ENCODE measurements at regions not wholly inside any gene's neighbourhood (a gene's known extent, or its start where the extent isn't known, plus 50 kb on each side); places are given as distances from the start of the nearest gene placed in this dataset.

DNA sequence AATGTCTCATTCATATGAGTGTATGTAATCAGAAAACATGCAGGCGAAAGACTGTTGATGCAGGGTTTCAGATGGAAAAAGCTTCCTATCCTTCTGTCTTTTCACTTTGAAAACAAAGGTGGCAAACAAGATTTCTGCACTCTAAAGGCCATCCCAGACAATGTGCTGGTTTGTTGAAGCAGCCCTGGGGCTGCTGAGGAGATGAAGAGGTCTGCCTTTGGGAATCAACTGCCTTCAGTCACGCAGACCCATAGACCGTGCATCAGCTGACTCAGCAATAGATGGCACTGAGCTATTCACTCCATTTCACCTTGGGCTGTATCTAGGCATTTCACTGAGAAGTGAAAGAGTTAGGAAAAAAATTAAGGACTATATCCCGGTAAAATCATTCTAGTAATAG lies 60.5 kb upstream of the C5orf46 start:
- no peak overlapping the region for H3K4me3 ChIP-seq
- no peak overlapping the region for H3K27ac ChIP-seq
- no peaks in the 10 kb centered on the region for H3K36me3 ChIP-seq
- H3K27me3 ChIP-seq (replicated peaks in 1 of 7): no peaks in the 10 kb centered on the region
- 81 to 93% (median 88%) methylated on average over 4 of the region's 4 CpGs for WGBS, 5 donors
- TF ChIP-seq POLR2A (IDR thresholded peaks at IDR 0.05): no peak
- no peak for DNase-seq
- intact Hi-C loops (cut with DNase I; ENCODE audit: low total_unique reads): no loop called here
- peaks cover 0 to 6% (median 0%) of the 10 kb centered on the region in 6 donors for H3K4me1 ChIP-seq
- no peaks in the 10 kb centered on the region for H3K9me3 ChIP-seq

DNA sequence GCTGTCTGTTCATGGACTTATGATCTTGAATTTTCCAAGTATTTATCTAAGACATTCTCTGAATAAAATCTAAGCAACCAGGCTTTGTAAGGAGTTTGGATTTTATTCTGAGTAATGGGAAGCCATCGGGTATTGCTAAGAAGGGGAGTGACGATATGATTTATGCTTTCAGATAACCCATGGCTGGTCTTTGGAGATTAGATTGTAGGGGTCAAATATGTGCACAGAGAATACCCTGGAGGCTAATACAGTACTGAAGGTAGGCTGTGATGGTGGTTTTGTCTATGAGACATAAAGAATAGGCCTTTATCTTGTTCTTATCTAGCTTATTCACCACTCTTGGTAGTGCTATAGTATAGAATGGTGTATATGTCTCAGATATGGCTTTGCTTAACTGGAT lies 60.0 kb upstream of the C5orf46 start:
- no peaks in the 10 kb centered on the region for H3K36me3 ChIP-seq

DNA sequence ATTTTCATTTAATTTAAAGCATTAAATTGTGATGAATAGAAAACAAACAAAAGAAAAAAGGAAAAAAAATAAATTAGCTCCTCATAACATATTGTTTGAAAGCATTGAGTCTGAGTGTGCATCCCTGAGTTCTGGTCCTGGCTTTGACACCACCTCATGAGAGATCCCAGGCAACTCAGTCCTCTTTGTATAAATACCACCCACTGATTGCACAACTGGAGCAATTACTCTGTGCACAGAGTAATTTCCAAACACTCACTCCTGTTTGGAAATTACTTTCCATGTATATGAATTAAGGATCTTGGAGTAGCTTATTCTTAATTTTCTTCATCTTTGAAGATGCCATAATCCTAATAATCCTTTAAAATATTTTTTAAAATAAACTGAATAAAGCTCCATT lies 59.4 kb upstream of the C5orf46 start:
- DNase-seq: no peak
- TF ChIP-seq POLR2AphosphoS5 (IDR thresholded peaks at IDR 0.05) (no peak), POLR2A (IDR thresholded peaks at IDR 0.05) (no peak)
- TF ChIP-seq, protein P1, sequence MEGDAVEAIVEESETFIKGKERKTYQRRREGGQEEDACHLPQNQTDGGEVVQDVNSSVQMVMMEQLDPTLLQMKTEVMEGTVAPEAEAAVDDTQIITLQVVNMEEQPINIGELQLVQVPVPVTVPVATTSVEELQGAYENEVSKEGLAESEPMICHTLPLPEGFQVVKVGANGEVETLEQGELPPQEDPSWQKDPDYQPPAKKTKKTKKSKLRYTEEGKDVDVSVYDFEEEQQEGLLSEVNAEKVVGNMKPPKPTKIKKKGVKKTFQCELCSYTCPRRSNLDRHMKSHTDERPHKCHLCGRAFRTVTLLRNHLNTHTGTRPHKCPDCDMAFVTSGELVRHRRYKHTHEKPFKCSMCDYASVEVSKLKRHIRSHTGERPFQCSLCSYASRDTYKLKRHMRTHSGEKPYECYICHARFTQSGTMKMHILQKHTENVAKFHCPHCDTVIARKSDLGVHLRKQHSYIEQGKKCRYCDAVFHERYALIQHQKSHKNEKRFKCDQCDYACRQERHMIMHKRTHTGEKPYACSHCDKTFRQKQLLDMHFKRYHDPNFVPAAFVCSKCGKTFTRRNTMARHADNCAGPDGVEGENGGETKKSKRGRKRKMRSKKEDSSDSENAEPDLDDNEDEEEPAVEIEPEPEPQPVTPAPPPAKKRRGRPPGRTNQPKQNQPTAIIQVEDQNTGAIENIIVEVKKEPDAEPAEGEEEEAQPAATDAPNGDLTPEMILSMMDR (IDR thresholded peaks at IDR 0.05 in 8 of 11, conservative IDR thresholded peaks at IDR 0.05 in 3 of 11): no peak
- Histone ChIP-seq H3K27me3 (replicated peaks in 1 of 7) (no peaks in the 10 kb centered on the region), H3K4me3 (no peak overlapping the region), H3K4me1 (peaks cover 0 to 6% (median 0%) of the 10 kb centered on the region in 6 donors), H3K36me3 (no peaks in the 10 kb centered on the region), H3K9me3 (no peaks in the 10 kb centered on the region), H3K27ac (no peak overlapping the region)
- intact Hi-C loops (cut with DNase I; ENCODE audit: low total_unique reads): no loop called here

More for the DNA sequence above, 60.0 kb upstream of the C5orf46 start:
- Histone ChIP-seq H3K4me3 (no peak overlapping the region), H3K4me1 (peaks cover 0 to 6% (median 0%) of the 10 kb centered on the region in 6 donors), H3K27ac (no peak overlapping the region), H3K9me3 (no peaks in the 10 kb centered on the region), H3K27me3 (replicated peaks in 1 of 7) (no peaks in the 10 kb centered on the region)
- TF ChIP-seq, protein P1 (IDR thresholded peaks at IDR 0.05 in 8 of 11, conservative IDR thresholded peaks at IDR 0.05 in 3 of 11): no peak
- no peak for TF ChIP-seq POLR2A (IDR thresholded peaks at IDR 0.05)
- no peak for TF ChIP-seq POLR2AphosphoS5 (IDR thresholded peaks at IDR 0.05)
- intact Hi-C loops (cut with DNase I; ENCODE audit: low total_unique reads): no loop called here
- 63 to 83% (median 80%) methylated on average over 2 of the region's 2 CpGs for WGBS, 5 donors
- DNase-seq: no peak

DNA sequence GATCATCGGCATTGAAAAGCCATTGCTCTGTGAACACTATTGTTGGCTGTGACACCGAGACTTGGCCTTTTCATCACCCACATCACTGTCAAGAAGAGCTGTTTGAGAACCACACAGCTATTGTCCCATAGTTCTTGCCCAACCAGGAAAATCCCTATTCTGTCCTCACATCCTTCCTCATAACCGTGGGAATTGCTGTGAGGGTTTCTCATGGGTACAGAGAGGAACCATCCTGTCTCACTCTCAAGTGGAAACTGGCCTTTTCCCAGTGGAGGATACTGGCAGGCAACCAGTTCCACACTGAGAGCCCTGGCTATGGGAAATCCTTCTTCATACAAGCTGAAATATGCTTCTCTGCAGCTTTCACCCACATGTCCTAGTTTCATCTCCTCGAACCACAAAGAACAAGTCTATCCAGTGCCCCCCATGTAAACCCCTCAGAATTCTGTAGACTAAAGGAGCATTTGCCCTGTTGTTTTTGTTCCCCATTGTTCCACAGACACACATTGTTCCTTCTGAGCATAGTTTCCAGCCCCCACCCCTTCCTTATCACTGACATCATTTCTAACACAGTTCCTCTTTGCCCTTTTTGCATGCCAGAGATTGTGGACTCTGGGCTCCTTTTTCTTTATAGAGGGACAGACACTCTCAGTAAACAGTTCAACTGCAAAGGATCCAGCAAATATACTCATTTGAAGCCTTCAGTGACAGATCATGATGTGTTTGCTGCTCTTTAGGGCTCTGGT lies 57.8 kb upstream of the C5orf46 start:
- no peaks in the 10 kb centered on the region for H3K27me3 ChIP-seq (replicated peaks in 1 of 7)
- no peak overlapping the region for H3K4me3 ChIP-seq
- no peaks in the 10 kb centered on the region for H3K9me3 ChIP-seq
- intact Hi-C loops (cut with DNase I; ENCODE audit: low total_unique reads): no loop called here
- DNase-seq: no peak
- H3K27ac ChIP-seq: no peak overlapping the region
- peaks cover 0 to 6% (median 0%) of the 10 kb centered on the region in 6 donors for H3K4me1 ChIP-seq
- 40 to 61% (median 46%) methylated on average over 4 of the region's 4 CpGs for WGBS, 5 donors
- no peaks in the 10 kb centered on the region for H3K36me3 ChIP-seq
- TF ChIP-seq, protein P1 (IDR thresholded peaks at IDR 0.05 in 8 of 11, conservative IDR thresholded peaks at IDR 0.05 in 3 of 11): no peak
- TF ChIP-seq POLR2AphosphoS5 (IDR thresholded peaks at IDR 0.05): no peak
- TF ChIP-seq POLR2A (IDR thresholded peaks at IDR 0.05): no peak
